Neural progenitor cell (in vitro differentiated cells): ENCODE measurements at regions not wholly inside any gene's neighbourhood (a gene's known extent, or its start where the extent isn't known, plus 50 kb on each side); places are given as distances from the start of the nearest gene placed in this dataset.
A peak's percentile ranks its signal among the peaks of the same experiment; 100 is the strongest.

Source experiments
- DNase-seq: peaks from one replicate; pipeline ENCODE4 v3.0.0-alpha.2; 2016; ENCODE audit warnings: low spot score
- H2AFZ ChIP-seq: fragments of 200-600 bp; sonication (generic); replicated peaks from 2 replicates; pipeline ENCODE4 v1.6.1; 2016; ENCODE audit warnings: antibody characterized with exemption
- H3F3A ChIP-seq: fragments of 200-600 bp; sonication (generic); 2 replicates; pipeline ENCODE4 v1.6.1; 2016; ENCODE audit warnings: antibody characterized with exemption, low read depth
- H3K27ac ChIP-seq: fragments of 200-600 bp; sonication (generic); 2 replicates; pipeline ENCODE4 v1.5.1; 2016; ENCODE audit warnings: mild to moderate bottlenecking
- H3K27me3 ChIP-seq: fragments of 200-600 bp; sonication (generic); 2 replicates; pipeline ENCODE4 v1.6.1; 2016; ENCODE audit warnings: mild to moderate bottlenecking, moderate library complexity
- H3K36me3 ChIP-seq: fragments of 200-600 bp; sonication (generic); 2 replicates; pipeline ENCODE4 v1.5.1; 2016
- H3K4me1 ChIP-seq: fragments of 200-600 bp; sonication (generic); 2 replicates; pipeline ENCODE4 v1.6.1; 2016; ENCODE audit warnings: mixed run types
- H3K4me2 ChIP-seq: fragments of 200-600 bp; sonication (generic); 2 replicates; pipeline ENCODE4 v1.6.1; 2016
- H3K4me3 ChIP-seq: fragments of 200-600 bp; sonication (generic); 2 replicates; pipeline ENCODE4 v1.5.1; 2016
- H3K79me2 ChIP-seq: fragments of 200-600 bp; sonication (generic); 2 replicates; pipeline ENCODE4 v1.6.1; 2016; ENCODE audit warnings: low read depth
- H3K9ac ChIP-seq: fragments of 200-600 bp; sonication (generic); 2 replicates; pipeline ENCODE4 v1.6.1; 2016
- H3K9me3 ChIP-seq: fragments of 200-600 bp; sonication (generic); 2 replicates; pipeline ENCODE4 v1.5.1; 2016; ENCODE audit warnings: low read depth
- H4K20me1 ChIP-seq: fragments of 200-600 bp; sonication (generic); 2 replicates; pipeline ENCODE4 v1.6.1; 2016; ENCODE audit warnings: low read depth
- H3K27ac Mint-ChIP-seq: 3 replicates; pipeline ENCODE4 v1.8.0; 2021; ENCODE audit warnings: mixed read lengths
- H3K27me3 Mint-ChIP-seq: 2 replicates; pipeline ENCODE4 v1.8.0; 2022; ENCODE audit warnings: low read depth, mild to moderate bottlenecking, inconsistent platforms, moderate library complexity, mixed read lengths; ENCODE audit not compliant: insufficient read depth
- H3K36me3 Mint-ChIP-seq: 3 replicates; pipeline ENCODE4 v1.8.0; 2021; ENCODE audit warnings: mixed read lengths
- H3K4me1 Mint-ChIP-seq: 3 replicates; pipeline ENCODE4 v1.8.0; 2021; ENCODE audit warnings: mixed read lengths
- H3K4me3 Mint-ChIP-seq: 3 replicates; pipeline ENCODE4 v1.8.0; 2021; ENCODE audit warnings: mild to moderate bottlenecking, moderate library complexity, mixed read lengths
- H3K9me3 Mint-ChIP-seq: 3 replicates; pipeline ENCODE4 v1.8.0; 2020; ENCODE audit warnings: mixed read lengths
- CTCF ChIP-seq: fragments of 200-600 bp; sonication (generic); IDR thresholded peaks from 2 replicates; pipeline ENCODE4 v1.5.1; 2017; ENCODE audit warnings: antibody characterized with exemption, mild to moderate bottlenecking
- EZH2 ChIP-seq: fragments of 200-600 bp; sonication (generic); IDR thresholded peaks from 2 replicates; pipeline ENCODE4 v1.6.1; 2017; ENCODE audit warnings: antibody characterized with exemption, mild to moderate bottlenecking, moderate library complexity
- EZH2phosphoT487 ChIP-seq: fragments of 200-600 bp; sonication (generic); IDR thresholded peaks from 2 replicates; pipeline ENCODE4 v1.6.1; 2017; ENCODE audit warnings: antibody characterized with exemption

- no peaks in the 10 kb centered on the region for H3K36me3 Mint-ChIP-seq
- no peak for DNase-seq
- no peaks in the 10 kb centered on the region for H3K9me3 Mint-ChIP-seq
- H3K27me3 Mint-ChIP-seq = no peaks in the 10 kb centered on the region
- H3K27ac Mint-ChIP-seq = no peak overlapping the region
- Histone ChIP-seq H3F3A (peaks cover 4% of the 10 kb centered on the region), H3K9me3 (no peaks in the 10 kb centered on the region), H2AFZ (peak overlapping the region; percentile 60), H4K20me1 (no peaks in the 10 kb centered on the region), H3K36me3 (no peaks in the 10 kb centered on the region), H3K9ac (no peak overlapping the region), H3K4me2 (no peak overlapping the region), H3K79me2 (no peaks in the 10 kb centered on the region), H3K27ac (no peak overlapping the region), H3K4me3 (no peak overlapping the region), H3K27me3 (no peaks in the 10 kb centered on the region), H3K4me1 (peaks cover 19% of the 10 kb centered on the region)
- peaks cover 8% of the 10 kb centered on the region for H3K4me1 Mint-ChIP-seq
- TF ChIP-seq CTCF (no peak), EZH2 (no peak), EZH2phosphoT487 (no peak)
- no peak overlapping the region for H3K4me3 Mint-ChIP-seq
Observed at GRCh38 chr10:60465801-60466200, 76.1 kb upstream of the ANK3 start.

GRCh38 chr10:60464659-60465058 lies 75.0 kb upstream of the ANK3 start:
- no peaks in the 10 kb centered on the region for H3K9me3 Mint-ChIP-seq
- Histone ChIP-seq H3K4me2 (no peak overlapping the region), H3K4me1 (peaks cover 30% of the 10 kb centered on the region), H3K9ac (no peak overlapping the region), H3F3A (peaks cover 4% of the 10 kb centered on the region), H3K27ac (no peak overlapping the region), H3K79me2 (no peaks in the 10 kb centered on the region), H2AFZ (no peak overlapping the region), H3K4me3 (no peak overlapping the region), H3K9me3 (no peaks in the 10 kb centered on the region), H3K27me3 (no peaks in the 10 kb centered on the region), H4K20me1 (no peaks in the 10 kb centered on the region), H3K36me3 (no peaks in the 10 kb centered on the region)
- H3K36me3 Mint-ChIP-seq = no peaks in the 10 kb centered on the region
- H3K27ac Mint-ChIP-seq = no peak overlapping the region
- no peak for TF ChIP-seq EZH2phosphoT487
- TF ChIP-seq EZH2 = no peak
- no peak for TF ChIP-seq CTCF
- H3K27me3 Mint-ChIP-seq = no peaks in the 10 kb centered on the region
- no peak for DNase-seq
- H3K4me1 Mint-ChIP-seq = peaks cover 14% of the 10 kb centered on the region
- no peak overlapping the region for H3K4me3 Mint-ChIP-seq

- Histone ChIP-seq H3K27me3 (no peaks in the 10 kb centered on the region), H3K4me3 (no peak overlapping the region), H3K27ac (no peak overlapping the region), H3K79me2 (no peaks in the 10 kb centered on the region), H3K9ac (no peak overlapping the region), H3K9me3 (no peaks in the 10 kb centered on the region), H3K4me2 (no peak overlapping the region), H2AFZ (no peak overlapping the region), H3K36me3 (no peaks in the 10 kb centered on the region), H3K4me1 (peaks cover 36% of the 10 kb centered on the region), H3F3A (peaks cover 4% of the 10 kb centered on the region), H4K20me1 (no peaks in the 10 kb centered on the region)
- Mint-ChIP-seq H3K27ac (no peak overlapping the region), H3K4me1 (peaks cover 19% of the 10 kb centered on the region), H3K27me3 (no peaks in the 10 kb centered on the region), H3K4me3 (no peak overlapping the region), H3K9me3 (no peaks in the 10 kb centered on the region), H3K36me3 (no peaks in the 10 kb centered on the region)
- TF ChIP-seq EZH2 = no peak
- TF ChIP-seq EZH2phosphoT487 = no peak
- no peak for TF ChIP-seq CTCF
- DNase-seq = no peak
Observed at GRCh38 chr10:60463746-60464145, 74.1 kb upstream of the ANK3 start.

GRCh38 chr10:60461688-60462087 lies 72.0 kb upstream of the ANK3 start:
- H3K36me3 Mint-ChIP-seq = no peaks in the 10 kb centered on the region
- Histone ChIP-seq H3K36me3 (no peaks in the 10 kb centered on the region), H2AFZ (no peak overlapping the region), H3K9ac (no peak overlapping the region), H3K79me2 (no peaks in the 10 kb centered on the region), H3K4me2 (peak overlapping the region; percentile 40), H3K9me3 (no peaks in the 10 kb centered on the region), H4K20me1 (no peaks in the 10 kb centered on the region), H3K4me1 (peaks cover 36% of the 10 kb centered on the region), H3K4me3 (no peak overlapping the region), H3K27me3 (no peaks in the 10 kb centered on the region), H3K27ac (no peak overlapping the region), H3F3A (peaks cover 4% of the 10 kb centered on the region)
- no peak overlapping the region for H3K4me3 Mint-ChIP-seq
- H3K27me3 Mint-ChIP-seq = no peaks in the 10 kb centered on the region
- H3K27ac Mint-ChIP-seq = no peak overlapping the region
- TF ChIP-seq CTCF (no peak), EZH2phosphoT487 (no peak), EZH2 (no peak)
- no peaks in the 10 kb centered on the region for H3K9me3 Mint-ChIP-seq
- H3K4me1 Mint-ChIP-seq = peaks cover 19% of the 10 kb centered on the region
- DNase-seq = peak; percentile 88
